HEK293 (cell line): ENCODE measurements at regions not wholly inside any gene's neighbourhood (a gene's known extent, or its start where the extent isn't known, plus 50 kb on each side); places are given as distances from the start of the nearest gene placed in this dataset.

Experiments
- CTCF ChIA-PET: fragments of 350-600 bp; formaldehyde crosslinking; extraction: SDS; loops from one replicate; lab custom pipeline; 2021; ENCODE audit warnings: antibody characterized with exemption; lab: Yijun Ruan, JAX
- POLR2A ChIA-PET: fragments of 300-600 bp; formaldehyde crosslinking; extraction: SDS; loops from one replicate; lab custom pipeline; 2020; ENCODE audit warnings: antibody characterized with exemption, inconsistent platforms; lab: Yijun Ruan, JAX
- H3K27ac ChIP-seq: fragments of 200-500 bp; sonication (Bioruptor generic); 2 replicates; pipeline ENCODE4 v1.5.1; 2014; ENCODE audit warnings: low read depth, low read length, control low read depth, inconsistent platforms; ENCODE audit errors: extremely low read depth
- H3K36me3 ChIP-seq, 2 experiments: fragments of 200-500 bp in 1 of 2; sonication (Bioruptor generic) in 1 of 2; 1 replicate in 1 of 2; 2 replicates in 1 of 2; pipeline ENCODE4 v1.5.1; 2014 to 2017; ENCODE audit warnings: inconsistent platforms in 2 of 2, low read length in 2 of 2; ENCODE audit not compliant: control insufficient read depth in 2 of 2, insufficient read depth in 1 of 2
- H3K4me1 ChIP-seq: fragments of 200-500 bp; sonication (Bioruptor generic); 2 replicates; pipeline ENCODE4 v1.5.1; 2014; ENCODE audit warnings: mild to moderate bottlenecking, low read length, inconsistent platforms; ENCODE audit not compliant: control insufficient read depth, insufficient read depth
- H3K4me3 ChIP-seq: 2 replicates; pipeline ENCODE4 v1.5.1; 2011; ENCODE audit warnings: low read depth, mild to moderate bottlenecking, control low read depth, low read length, moderate library complexity
- H3K9me3 ChIP-seq: fragments of 200-500 bp; sonication (Bioruptor generic); 2 replicates; pipeline ENCODE4 v1.5.1; 2014; ENCODE audit warnings: low read depth, low read length, inconsistent platforms; ENCODE audit not compliant: control insufficient read depth, insufficient read depth
- BCL11A ChIP-seq: fragments of 450-650 bp; formaldehyde crosslinking; IDR thresholded peaks from 2 replicates; pipeline ENCODE4 v1.5.1; 2016; ENCODE audit warnings: low read depth, missing biosample characterization, missing genetic modification characterization
- EGR2 ChIP-seq: fragments of 450-650 bp; formaldehyde crosslinking; IDR thresholded peaks from 2 replicates; pipeline ENCODE4 v1.5.1; 2016; ENCODE audit warnings: low read depth, missing biosample characterization, missing genetic modification characterization
- GLI4 ChIP-seq: fragments of 450-650 bp; formaldehyde crosslinking; IDR thresholded peaks from 2 replicates; pipeline ENCODE4 v1.5.1; 2016; ENCODE audit warnings: missing biosample characterization, missing genetic modification characterization
- KLF10 ChIP-seq: fragments of 450-650 bp; IDR thresholded peaks from 2 replicates; pipeline ENCODE4 v1.5.1; 2018; ENCODE audit warnings: missing biosample characterization, mild to moderate bottlenecking, missing genetic modification characterization
- SP2 ChIP-seq: fragments of 450-650 bp; formaldehyde crosslinking; IDR thresholded peaks from 2 replicates; pipeline ENCODE4 v1.5.1; 2016; ENCODE audit warnings: missing biosample characterization, missing genetic modification characterization
- ZBTB17 ChIP-seq: fragments of 450-650 bp; formaldehyde crosslinking; IDR thresholded peaks from 2 replicates; pipeline ENCODE4 v1.5.1; 2016; ENCODE audit warnings: missing biosample characterization, missing genetic modification characterization
- ZNF133 ChIP-seq: fragments of 450-650 bp; formaldehyde crosslinking; IDR thresholded peaks from 2 replicates; pipeline ENCODE4 v1.5.1; 2016; ENCODE audit warnings: missing biosample characterization, missing genetic modification characterization
- ZNF138 ChIP-seq: fragments of 450-650 bp; formaldehyde crosslinking; IDR thresholded peaks from 2 replicates; pipeline ENCODE4 v1.5.1; 2016; ENCODE audit warnings: missing biosample characterization, missing genetic modification characterization, borderline replicate concordance
- ZNF341 ChIP-seq: fragments of 450-650 bp; formaldehyde crosslinking; IDR thresholded peaks from 2 replicates; pipeline ENCODE4; 2016; ENCODE audit warnings: low read depth, missing biosample characterization, missing genetic modification characterization
- ZNF404 ChIP-seq: fragments of 450-650 bp; formaldehyde crosslinking; IDR thresholded peaks from 2 replicates; pipeline ENCODE4 v1.5.1; 2017; ENCODE audit warnings: missing biosample characterization, missing genetic modification characterization
- ZNF48 ChIP-seq: fragments of 450-650 bp; formaldehyde crosslinking; IDR thresholded peaks from 2 replicates; pipeline ENCODE4 v1.5.1; 2016; ENCODE audit warnings: missing biosample characterization, missing genetic modification characterization
- ZNF658 ChIP-seq: fragments of 450-650 bp; formaldehyde crosslinking; IDR thresholded peaks from 2 replicates; pipeline ENCODE4; 2016; ENCODE audit warnings: missing biosample characterization, missing genetic modification characterization
- ZNF664 ChIP-seq: fragments of 450-650 bp; formaldehyde crosslinking; IDR thresholded peaks from 2 replicates; pipeline ENCODE4 v1.5.1; 2016; ENCODE audit warnings: missing biosample characterization, missing genetic modification characterization
- ZNF747 ChIP-seq: fragments of 450-650 bp; formaldehyde crosslinking; IDR thresholded peaks from 2 replicates; pipeline ENCODE4 v1.5.1; 2016; ENCODE audit warnings: missing biosample characterization, missing genetic modification characterization
- TF ChIP-seq, protein P1 (sequence below): fragments of 450-650 bp; formaldehyde crosslinking; IDR thresholded peaks from 2 replicates; pipeline ENCODE4 v1.5.1; 2016; ENCODE audit warnings: missing biosample characterization, missing genetic modification characterization
- TF ChIP-seq, protein P2 (sequence below): fragments of 450-650 bp; formaldehyde crosslinking; IDR thresholded peaks from 2 replicates; pipeline ENCODE4 v1.5.1; 2016; ENCODE audit warnings: missing biosample characterization, missing genetic modification characterization
- TF ChIP-seq, protein P3 (sequence below): fragments of 450-650 bp; formaldehyde crosslinking; IDR thresholded peaks from 2 replicates; pipeline ENCODE4 v1.5.1; 2016; ENCODE audit warnings: missing biosample characterization, missing genetic modification characterization
- TF ChIP-seq, protein P4 (sequence below): fragments of 450-650 bp; formaldehyde crosslinking; IDR thresholded peaks from 2 replicates; pipeline ENCODE4 v1.5.1; 2017; ENCODE audit warnings: missing biosample characterization, missing genetic modification characterization

DNA sequence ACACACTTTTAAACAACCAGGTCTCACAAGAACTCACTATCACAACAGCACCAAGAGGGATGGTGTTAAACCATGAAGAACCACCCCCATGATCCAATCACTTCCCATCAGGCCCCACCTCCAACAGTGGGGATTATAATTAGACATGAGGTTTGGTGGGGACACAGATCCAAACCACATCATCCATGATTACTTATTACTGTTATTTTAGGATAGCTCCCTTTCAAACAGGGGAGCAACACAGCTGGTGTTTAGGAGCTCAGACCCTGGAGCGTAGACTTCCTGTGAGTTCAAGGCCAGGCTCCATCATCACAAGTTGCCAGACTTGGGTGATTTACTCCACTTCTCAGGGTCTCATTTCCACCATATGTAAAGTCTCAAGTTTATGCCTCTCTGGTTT, 382.7 kb downstream of the HRH4 start:
- no peaks in the 10 kb centered on the region for H3K4me1 ChIP-seq
- POLR2A ChIA-PET, result no interaction called here
- no peak overlapping the region for H3K27ac ChIP-seq
- TF ChIP-seq GLI4 (tag by site-specific recombination), result no peak
- TF ChIP-seq BCL11A (tag by site-specific recombination), result no peak
- TF ChIP-seq, protein P1, sequence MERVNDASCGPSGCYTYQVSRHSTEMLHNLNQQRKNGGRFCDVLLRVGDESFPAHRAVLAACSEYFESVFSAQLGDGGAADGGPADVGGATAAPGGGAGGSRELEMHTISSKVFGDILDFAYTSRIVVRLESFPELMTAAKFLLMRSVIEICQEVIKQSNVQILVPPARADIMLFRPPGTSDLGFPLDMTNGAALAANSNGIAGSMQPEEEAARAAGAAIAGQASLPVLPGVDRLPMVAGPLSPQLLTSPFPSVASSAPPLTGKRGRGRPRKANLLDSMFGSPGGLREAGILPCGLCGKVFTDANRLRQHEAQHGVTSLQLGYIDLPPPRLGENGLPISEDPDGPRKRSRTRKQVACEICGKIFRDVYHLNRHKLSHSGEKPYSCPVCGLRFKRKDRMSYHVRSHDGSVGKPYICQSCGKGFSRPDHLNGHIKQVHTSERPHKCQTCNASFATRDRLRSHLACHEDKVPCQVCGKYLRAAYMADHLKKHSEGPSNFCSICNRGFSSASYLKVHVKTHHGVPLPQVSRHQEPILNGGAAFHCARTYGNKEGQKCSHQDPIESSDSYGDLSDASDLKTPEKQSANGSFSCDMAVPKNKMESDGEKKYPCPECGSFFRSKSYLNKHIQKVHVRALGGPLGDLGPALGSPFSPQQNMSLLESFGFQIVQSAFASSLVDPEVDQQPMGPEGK, result no peak
- TF ChIP-seq SP2 (tag by site-specific recombination), result no peak
- TF ChIP-seq, protein P2, sequence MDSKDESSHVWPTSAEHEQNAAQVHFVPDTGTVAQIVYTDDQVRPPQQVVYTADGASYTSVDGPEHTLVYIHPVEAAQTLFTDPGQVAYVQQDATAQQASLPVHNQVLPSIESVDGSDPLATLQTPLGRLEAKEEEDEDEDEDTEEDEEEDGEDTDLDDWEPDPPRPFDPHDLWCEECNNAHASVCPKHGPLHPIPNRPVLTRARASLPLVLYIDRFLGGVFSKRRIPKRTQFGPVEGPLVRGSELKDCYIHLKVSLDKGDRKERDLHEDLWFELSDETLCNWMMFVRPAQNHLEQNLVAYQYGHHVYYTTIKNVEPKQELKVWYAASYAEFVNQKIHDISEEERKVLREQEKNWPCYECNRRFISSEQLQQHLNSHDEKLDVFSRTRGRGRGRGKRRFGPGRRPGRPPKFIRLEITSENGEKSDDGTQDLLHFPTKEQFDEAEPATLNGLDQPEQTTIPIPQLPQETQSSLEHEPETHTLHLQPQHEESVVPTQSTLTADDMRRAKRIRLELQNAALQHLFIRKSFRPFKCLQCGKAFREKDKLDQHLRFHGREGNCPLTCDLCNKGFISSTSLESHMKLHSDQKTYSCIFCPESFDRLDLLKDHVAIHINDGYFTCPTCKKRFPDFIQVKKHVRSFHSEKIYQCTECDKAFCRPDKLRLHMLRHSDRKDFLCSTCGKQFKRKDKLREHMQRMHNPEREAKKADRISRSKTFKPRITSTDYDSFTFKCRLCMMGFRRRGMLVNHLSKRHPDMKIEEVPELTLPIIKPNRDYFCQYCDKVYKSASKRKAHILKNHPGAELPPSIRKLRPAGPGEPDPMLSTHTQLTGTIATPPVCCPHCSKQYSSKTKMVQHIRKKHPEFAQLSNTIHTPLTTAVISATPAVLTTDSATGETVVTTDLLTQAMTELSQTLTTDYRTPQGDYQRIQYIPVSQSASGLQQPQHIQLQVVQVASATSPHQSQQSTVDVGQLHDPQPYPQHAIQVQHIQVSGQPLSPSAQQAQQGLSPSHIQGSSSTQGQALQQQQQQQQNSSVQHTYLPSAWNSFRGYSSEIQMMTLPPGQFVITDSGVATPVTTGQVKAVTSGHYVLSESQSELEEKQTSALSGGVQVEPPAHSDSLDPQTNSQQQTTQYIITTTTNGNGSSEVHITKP, result no peak
- TF ChIP-seq, all 188 proteins: peak for 0
- Histone ChIP-seq H3K36me3 (no peaks in the 10 kb centered on the region), H3K4me3 (no peak overlapping the region), H3K9me3 (no peaks in the 10 kb centered on the region)
- CTCF ChIA-PET, result interaction anchor here (1.6 kb wide), 1 partner anchor 8 kb away, joined by 8 read pairs; no protein-coding TSS in a partner anchor

DNA sequence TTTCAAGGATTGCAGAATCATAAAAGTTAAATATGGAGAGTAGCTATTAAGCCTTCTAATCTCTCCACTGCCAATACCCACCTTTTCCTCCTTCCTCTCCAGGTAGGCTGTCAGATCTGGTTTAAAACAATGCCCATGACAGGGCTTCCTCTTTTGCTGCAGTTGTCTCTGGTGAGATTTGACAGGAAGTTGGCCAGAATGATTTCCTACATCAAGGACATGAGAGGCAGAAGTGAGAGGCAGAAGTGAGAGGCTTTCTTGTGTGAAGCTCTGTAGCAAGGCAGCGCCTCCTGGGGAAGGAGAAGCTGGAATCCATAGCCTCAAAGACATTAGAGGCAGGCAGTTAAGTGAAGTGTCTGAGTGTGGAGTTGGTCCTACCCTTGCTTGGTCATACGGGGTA, 385.7 kb downstream of the HRH4 start:
- Histone ChIP-seq H3K4me1 (no peaks in the 10 kb centered on the region), H3K27ac (no peak overlapping the region), H3K4me3 (no peak overlapping the region), H3K9me3 (no peaks in the 10 kb centered on the region), H3K36me3 (no peaks in the 10 kb centered on the region)
- ChIA-PET POLR2A (no interaction called here), CTCF (no interaction called here)
- no peak for TF ChIP-seq ZNF138
- no peak for TF ChIP-seq ZNF133
- TF ChIP-seq, protein P3, sequence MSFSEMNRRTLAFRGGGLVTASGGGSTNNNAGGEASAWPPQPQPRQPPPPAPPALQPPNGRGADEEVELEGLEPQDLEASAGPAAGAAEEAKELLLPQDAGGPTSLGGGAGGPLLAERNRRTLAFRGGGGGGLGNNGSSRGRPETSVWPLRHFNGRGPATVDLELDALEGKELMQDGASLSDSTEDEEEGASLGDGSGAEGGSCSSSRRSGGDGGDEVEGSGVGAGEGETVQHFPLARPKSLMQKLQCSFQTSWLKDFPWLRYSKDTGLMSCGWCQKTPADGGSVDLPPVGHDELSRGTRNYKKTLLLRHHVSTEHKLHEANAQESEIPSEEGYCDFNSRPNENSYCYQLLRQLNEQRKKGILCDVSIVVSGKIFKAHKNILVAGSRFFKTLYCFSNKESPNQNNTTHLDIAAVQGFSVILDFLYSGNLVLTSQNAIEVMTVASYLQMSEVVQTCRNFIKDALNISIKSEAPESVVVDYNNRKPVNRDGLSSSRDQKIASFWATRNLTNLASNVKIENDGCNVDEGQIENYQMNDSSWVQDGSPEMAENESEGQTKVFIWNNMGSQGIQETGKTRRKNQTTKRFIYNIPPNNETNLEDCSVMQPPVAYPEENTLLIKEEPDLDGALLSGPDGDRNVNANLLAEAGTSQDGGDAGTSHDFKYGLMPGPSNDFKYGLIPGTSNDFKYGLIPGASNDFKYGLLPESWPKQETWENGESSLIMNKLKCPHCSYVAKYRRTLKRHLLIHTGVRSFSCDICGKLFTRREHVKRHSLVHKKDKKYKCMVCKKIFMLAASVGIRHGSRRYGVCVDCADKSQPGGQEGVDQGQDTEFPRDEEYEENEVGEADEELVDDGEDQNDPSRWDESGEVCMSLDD (tag by site-specific recombination), result no peak
- no peak for TF ChIP-seq KLF10
- no peak for TF ChIP-seq EGR2 (tag by site-specific recombination)
- no peak for TF ChIP-seq ZNF341 (tag by site-specific recombination)
- TF ChIP-seq ZNF404 (tag by site-specific recombination), result no peak
- no peak for TF ChIP-seq ZBTB17
- TF ChIP-seq ZNF664 (tag by site-specific recombination), result no peak
- no peak for TF ChIP-seq ZNF747 (tag by site-specific recombination)
- TF ChIP-seq ZNF658 (tag by site-specific recombination), result no peak
- TF ChIP-seq, protein P4, sequence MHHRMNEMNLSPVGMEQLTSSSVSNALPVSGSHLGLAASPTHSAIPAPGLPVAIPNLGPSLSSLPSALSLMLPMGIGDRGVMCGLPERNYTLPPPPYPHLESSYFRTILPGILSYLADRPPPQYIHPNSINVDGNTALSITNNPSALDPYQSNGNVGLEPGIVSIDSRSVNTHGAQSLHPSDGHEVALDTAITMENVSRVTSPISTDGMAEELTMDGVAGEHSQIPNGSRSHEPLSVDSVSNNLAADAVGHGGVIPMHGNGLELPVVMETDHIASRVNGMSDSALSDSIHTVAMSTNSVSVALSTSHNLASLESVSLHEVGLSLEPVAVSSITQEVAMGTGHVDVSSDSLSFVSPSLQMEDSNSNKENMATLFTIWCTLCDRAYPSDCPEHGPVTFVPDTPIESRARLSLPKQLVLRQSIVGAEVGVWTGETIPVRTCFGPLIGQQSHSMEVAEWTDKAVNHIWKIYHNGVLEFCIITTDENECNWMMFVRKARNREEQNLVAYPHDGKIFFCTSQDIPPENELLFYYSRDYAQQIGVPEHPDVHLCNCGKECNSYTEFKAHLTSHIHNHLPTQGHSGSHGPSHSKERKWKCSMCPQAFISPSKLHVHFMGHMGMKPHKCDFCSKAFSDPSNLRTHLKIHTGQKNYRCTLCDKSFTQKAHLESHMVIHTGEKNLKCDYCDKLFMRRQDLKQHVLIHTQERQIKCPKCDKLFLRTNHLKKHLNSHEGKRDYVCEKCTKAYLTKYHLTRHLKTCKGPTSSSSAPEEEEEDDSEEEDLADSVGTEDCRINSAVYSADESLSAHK, result no peak
- no peak for TF ChIP-seq ZNF48
- TF ChIP-seq, protein P2, result no peak
